ENCODE measurements at regions not wholly inside any gene's neighbourhood (a gene's known extent, or its start where the extent isn't known, plus 50 kb on each side); places are given as distances from the start of the nearest gene placed in this dataset.

DNA sequence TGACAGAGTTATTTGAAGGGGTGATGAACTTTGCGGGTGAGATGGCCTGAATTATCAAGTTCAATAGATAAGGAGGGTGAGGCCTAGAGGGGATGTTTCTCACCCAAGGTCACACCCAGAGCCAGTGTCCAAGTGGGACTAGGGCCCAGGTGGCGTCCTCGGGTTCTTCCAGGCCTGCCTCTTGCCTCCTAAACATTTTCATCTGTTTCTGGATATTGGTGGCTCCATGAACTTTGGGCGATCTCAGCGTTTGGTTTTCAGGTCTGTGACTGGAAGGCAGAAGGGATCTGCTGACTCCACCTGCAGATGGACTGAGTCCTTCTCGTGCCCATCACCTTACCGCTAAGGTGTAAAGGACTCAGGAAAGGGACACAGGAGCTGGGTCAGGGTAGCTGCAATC is 137.3 kb downstream of the DDX1 start:
- CTCF ChIA-PET = no interaction called here
- POLR2A ChIA-PET = no interaction called here

DNA sequence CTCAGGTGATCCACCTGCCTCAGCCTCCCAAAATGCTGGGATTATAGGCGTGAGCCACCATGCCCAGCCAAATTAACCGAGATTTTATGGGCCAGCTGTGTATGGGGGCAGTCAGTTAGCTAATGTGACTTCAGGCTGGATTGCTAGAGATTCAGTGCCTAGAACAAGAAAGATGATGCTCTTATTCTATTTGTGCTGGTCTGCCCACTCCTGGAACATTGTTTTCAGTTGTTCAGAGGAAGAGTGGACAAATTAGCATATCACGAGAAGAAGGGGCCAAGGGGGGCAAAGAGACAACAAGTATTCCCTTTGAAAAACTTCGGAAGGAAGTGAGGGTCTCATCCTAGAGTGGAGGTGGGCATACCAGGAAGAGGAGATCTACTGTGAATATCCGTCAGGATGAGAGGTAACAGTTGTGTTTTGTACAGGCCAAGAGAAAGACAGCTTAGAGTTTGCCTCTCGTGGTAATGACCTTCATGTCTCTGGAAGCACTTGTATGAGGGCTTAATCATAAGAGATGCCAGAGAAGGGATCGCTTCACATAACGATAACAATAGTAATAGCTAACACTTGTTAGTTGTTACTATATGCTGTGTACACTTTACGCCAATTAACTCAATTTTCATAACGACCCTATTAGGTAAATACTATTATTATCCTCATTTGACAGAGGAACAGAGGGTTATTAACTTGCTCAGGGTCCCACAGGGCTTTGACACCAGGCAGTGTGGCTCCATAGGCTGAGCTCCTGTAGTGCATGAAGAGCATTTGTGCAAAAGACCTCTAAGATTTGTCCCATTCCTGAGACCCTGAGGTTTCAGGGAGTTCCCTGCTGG is 138.3 kb downstream of the DDX1 start:
- DNase-seq (ENCODE audit: low spot score) (no peak), ATAC-seq (no peak)
- POLR2A ChIA-PET = no interaction called here
- H3K4me1 Mint-ChIP-seq = peaks cover 14% of the 10 kb centered on the region
- CTCF ChIA-PET = no interaction called here
- H3K27me3 Mint-ChIP-seq (ENCODE audit: low read depth) = no peaks in the 10 kb centered on the region; the same call in 1 of the 2 replicates
- H3K27ac Mint-ChIP-seq = no peak overlapping the region; the same call in 1 of the 2 replicates
- no peaks in the 10 kb centered on the region for H3K36me3 Mint-ChIP-seq
- H3K4me3 Mint-ChIP-seq = no peak overlapping the region
- no peaks in the 10 kb centered on the region for H3K9me3 Mint-ChIP-seq
- TF ChIP-seq IRF2 (CRISPR knock-in tag; IDR thresholded peaks at IDR 0.05; ENCODE audit: borderline replicate concordance, low read depth) = no peak
- TF ChIP-seq, protein P1, sequence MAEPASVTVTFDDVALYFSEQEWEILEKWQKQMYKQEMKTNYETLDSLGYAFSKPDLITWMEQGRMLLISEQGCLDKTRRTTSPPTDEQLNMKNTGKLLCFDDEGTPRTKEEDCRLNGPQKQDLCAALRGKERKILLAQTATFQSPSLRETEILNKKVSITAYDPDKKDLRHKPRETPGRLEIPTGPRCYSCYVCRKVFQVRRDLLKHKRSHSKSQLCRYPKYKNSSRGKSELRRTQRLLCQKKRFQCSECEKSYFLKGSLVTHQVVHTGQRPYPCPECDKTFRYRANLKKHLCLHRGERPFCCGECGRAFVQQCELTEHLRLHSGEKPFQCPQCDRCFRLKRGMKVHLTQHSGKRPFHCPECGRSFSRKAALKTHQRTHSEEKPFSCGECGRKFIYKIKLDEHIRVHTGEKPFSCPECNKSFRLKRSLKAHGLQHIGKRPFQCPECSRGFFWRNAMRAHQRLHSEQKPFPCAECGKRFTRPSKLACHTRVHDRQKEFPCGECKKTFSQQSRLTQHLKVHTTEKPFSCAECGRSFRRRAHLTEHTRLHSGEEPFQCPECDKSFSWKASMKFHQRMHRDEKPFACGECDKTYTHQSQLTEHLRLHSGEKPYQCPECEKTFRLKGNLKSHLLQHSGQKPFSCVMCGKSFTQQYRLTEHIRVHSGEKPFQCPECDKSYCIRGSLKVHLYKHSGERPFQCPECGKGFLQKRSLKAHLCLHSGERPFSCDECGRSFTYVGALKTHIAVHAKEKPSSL (CRISPR knock-in tag; conservative IDR thresholded peaks at IDR 0.05) = no peak
- no peak for TF ChIP-seq ZNF263 (CRISPR knock-in tag; IDR thresholded peaks at IDR 0.05; ENCODE audit: low read depth)
- TF ChIP-seq, protein P2, sequence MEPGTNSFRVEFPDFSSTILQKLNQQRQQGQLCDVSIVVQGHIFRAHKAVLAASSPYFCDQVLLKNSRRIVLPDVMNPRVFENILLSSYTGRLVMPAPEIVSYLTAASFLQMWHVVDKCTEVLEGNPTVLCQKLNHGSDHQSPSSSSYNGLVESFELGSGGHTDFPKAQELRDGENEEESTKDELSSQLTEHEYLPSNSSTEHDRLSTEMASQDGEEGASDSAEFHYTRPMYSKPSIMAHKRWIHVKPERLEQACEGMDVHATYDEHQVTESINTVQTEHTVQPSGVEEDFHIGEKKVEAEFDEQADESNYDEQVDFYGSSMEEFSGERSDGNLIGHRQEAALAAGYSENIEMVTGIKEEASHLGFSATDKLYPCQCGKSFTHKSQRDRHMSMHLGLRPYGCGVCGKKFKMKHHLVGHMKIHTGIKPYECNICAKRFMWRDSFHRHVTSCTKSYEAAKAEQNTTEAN (CRISPR knock-in tag; IDR thresholded peaks at IDR 0.05) = no peak
- no peak for TF ChIP-seq SMAD4 (CRISPR knock-in tag; IDR thresholded peaks at IDR 0.05)
- TF ChIP-seq GTF2I (CRISPR knock-in tag; conservative IDR thresholded peaks at IDR 0.05) = no peak
- TF ChIP-seq RORB (CRISPR knock-in tag; IDR thresholded peaks at IDR 0.05) = no peak
- TF ChIP-seq, protein P3, sequence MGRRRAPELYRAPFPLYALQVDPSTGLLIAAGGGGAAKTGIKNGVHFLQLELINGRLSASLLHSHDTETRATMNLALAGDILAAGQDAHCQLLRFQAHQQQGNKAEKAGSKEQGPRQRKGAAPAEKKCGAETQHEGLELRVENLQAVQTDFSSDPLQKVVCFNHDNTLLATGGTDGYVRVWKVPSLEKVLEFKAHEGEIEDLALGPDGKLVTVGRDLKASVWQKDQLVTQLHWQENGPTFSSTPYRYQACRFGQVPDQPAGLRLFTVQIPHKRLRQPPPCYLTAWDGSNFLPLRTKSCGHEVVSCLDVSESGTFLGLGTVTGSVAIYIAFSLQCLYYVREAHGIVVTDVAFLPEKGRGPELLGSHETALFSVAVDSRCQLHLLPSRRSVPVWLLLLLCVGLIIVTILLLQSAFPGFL (CRISPR knock-in tag; IDR thresholded peaks at IDR 0.05; ENCODE audit: borderline replicate concordance) = no peak
- TF ChIP-seq, protein P4, sequence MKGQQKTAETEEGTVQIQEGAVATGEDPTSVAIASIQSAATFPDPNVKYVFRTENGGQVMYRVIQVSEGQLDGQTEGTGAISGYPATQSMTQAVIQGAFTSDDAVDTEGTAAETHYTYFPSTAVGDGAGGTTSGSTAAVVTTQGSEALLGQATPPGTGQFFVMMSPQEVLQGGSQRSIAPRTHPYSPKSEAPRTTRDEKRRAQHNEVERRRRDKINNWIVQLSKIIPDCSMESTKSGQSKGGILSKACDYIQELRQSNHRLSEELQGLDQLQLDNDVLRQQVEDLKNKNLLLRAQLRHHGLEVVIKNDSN (CRISPR knock-in tag; IDR thresholded peaks at IDR 0.05) = no peak
- TF ChIP-seq, protein P5, sequence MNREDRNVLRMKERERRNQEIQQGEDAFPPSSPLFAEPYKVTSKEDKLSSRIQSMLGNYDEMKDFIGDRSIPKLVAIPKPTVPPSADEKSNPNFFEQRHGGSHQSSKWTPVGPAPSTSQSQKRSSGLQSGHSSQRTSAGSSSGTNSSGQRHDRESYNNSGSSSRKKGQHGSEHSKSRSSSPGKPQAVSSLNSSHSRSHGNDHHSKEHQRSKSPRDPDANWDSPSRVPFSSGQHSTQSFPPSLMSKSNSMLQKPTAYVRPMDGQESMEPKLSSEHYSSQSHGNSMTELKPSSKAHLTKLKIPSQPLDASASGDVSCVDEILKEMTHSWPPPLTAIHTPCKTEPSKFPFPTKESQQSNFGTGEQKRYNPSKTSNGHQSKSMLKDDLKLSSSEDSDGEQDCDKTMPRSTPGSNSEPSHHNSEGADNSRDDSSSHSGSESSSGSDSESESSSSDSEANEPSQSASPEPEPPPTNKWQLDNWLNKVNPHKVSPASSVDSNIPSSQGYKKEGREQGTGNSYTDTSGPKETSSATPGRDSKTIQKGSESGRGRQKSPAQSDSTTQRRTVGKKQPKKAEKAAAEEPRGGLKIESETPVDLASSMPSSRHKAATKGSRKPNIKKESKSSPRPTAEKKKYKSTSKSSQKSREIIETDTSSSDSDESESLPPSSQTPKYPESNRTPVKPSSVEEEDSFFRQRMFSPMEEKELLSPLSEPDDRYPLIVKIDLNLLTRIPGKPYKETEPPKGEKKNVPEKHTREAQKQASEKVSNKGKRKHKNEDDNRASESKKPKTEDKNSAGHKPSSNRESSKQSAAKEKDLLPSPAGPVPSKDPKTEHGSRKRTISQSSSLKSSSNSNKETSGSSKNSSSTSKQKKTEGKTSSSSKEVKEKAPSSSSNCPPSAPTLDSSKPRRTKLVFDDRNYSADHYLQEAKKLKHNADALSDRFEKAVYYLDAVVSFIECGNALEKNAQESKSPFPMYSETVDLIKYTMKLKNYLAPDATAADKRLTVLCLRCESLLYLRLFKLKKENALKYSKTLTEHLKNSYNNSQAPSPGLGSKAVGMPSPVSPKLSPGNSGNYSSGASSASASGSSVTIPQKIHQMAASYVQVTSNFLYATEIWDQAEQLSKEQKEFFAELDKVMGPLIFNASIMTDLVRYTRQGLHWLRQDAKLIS (CRISPR knock-in tag; IDR thresholded peaks at IDR 0.05; ENCODE audit: borderline replicate concordance) = no peak

More for the DNA sequence above, 137.3 kb downstream of the DDX1 start:
- H3K9me3 Mint-ChIP-seq = no peaks in the 10 kb centered on the region
- H3K36me3 Mint-ChIP-seq = no peaks in the 10 kb centered on the region
- H3K27me3 Mint-ChIP-seq (ENCODE audit: low read depth) = no peaks in the 10 kb centered on the region
- no peak for ATAC-seq
- peaks cover 5% of the 10 kb centered on the region for H3K4me1 Mint-ChIP-seq
- TF ChIP-seq SMAD3 (CRISPR knock-in tag; IDR thresholded peaks at IDR 0.05; ENCODE audit: borderline replicate concordance) (no peak), CREB1 (CRISPR knock-in tag; IDR thresholded peaks at IDR 0.05) (no peak), KAT7 (CRISPR knock-in tag; IDR thresholded peaks at IDR 0.05; ENCODE audit: borderline replicate concordance) (no peak), ZNF263 (CRISPR knock-in tag; IDR thresholded peaks at IDR 0.05; ENCODE audit: low read depth) (no peak), ZNF232 (CRISPR knock-in tag; IDR thresholded peaks at IDR 0.05) (no peak), MXD4 (CRISPR knock-in tag; IDR thresholded peaks at IDR 0.05; ENCODE audit: borderline replicate concordance) (no peak), OVOL2 (CRISPR knock-in tag; IDR thresholded peaks at IDR 0.05; ENCODE audit: borderline replicate concordance) (no peak)
- TF ChIP-seq, protein P6, sequence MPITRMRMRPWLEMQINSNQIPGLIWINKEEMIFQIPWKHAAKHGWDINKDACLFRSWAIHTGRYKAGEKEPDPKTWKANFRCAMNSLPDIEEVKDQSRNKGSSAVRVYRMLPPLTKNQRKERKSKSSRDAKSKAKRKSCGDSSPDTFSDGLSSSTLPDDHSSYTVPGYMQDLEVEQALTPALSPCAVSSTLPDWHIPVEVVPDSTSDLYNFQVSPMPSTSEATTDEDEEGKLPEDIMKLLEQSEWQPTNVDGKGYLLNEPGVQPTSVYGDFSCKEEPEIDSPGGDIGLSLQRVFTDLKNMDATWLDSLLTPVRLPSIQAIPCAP (CRISPR knock-in tag; IDR thresholded peaks at IDR 0.05) = no peak
- TF ChIP-seq, protein P7, sequence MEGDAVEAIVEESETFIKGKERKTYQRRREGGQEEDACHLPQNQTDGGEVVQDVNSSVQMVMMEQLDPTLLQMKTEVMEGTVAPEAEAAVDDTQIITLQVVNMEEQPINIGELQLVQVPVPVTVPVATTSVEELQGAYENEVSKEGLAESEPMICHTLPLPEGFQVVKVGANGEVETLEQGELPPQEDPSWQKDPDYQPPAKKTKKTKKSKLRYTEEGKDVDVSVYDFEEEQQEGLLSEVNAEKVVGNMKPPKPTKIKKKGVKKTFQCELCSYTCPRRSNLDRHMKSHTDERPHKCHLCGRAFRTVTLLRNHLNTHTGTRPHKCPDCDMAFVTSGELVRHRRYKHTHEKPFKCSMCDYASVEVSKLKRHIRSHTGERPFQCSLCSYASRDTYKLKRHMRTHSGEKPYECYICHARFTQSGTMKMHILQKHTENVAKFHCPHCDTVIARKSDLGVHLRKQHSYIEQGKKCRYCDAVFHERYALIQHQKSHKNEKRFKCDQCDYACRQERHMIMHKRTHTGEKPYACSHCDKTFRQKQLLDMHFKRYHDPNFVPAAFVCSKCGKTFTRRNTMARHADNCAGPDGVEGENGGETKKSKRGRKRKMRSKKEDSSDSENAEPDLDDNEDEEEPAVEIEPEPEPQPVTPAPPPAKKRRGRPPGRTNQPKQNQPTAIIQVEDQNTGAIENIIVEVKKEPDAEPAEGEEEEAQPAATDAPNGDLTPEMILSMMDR (IDR thresholded peaks at IDR 0.05) = no peak
- DNase-seq (ENCODE audit: low spot score) = no peak
- no peak overlapping the region for H3K27ac Mint-ChIP-seq
- no peak overlapping the region for H3K4me3 Mint-ChIP-seq
